OCI-LY1 (cell line): ENCODE measurements at regions not wholly inside any gene's neighbourhood (a gene's known extent, or its start where the extent isn't known, plus 50 kb on each side); places are given as distances from the start of the nearest gene placed in this dataset.

Experiments
- H2AFZ ChIP-seq: fragments of 200-600 bp; sonication (generic), shearing (Covaris generic); 2 replicates; pipeline ENCODE4 v1.6.0; 2014; ENCODE audit warnings: antibody characterized with exemption, mild to moderate bottlenecking, low read length
- H3F3A ChIP-seq: fragments of 200-600 bp; sonication (generic), shearing (Covaris generic); 2 replicates; pipeline ENCODE4 v1.6.0; 2014; ENCODE audit warnings: mild to moderate bottlenecking, antibody characterized with exemption, low read length, moderate library complexity; ENCODE audit not compliant: insufficient read depth
- H3K27ac ChIP-seq: fragments of 200-600 bp; sonication (generic); 2 replicates; pipeline ENCODE4 v1.5.1; 2014; ENCODE audit warnings: low read length, mixed run types, mild to moderate bottlenecking, low read depth; ENCODE audit not compliant: poor library complexity, severe bottlenecking
- H3K27me3 ChIP-seq: fragments of 200-600 bp; sonication (generic); 2 replicates; pipeline ENCODE4 v1.6.0; 2014; ENCODE audit warnings: antibody characterized with exemption, mild to moderate bottlenecking, low read length, moderate library complexity; ENCODE audit not compliant: insufficient read depth
- H3K36me3 ChIP-seq: fragments of 200-600 bp; sonication (generic); 2 replicates; pipeline ENCODE4 v1.6.1; 2014; ENCODE audit warnings: mild to moderate bottlenecking, antibody characterized with exemption, low read length, moderate library complexity, mixed read lengths; ENCODE audit not compliant: insufficient read depth
- H3K4me1 ChIP-seq: fragments of 200-600 bp; sonication (generic); 2 replicates; pipeline ENCODE4 v1.5.1; 2014; ENCODE audit warnings: mild to moderate bottlenecking, low read length, moderate library complexity; ENCODE audit not compliant: insufficient read depth, severe bottlenecking
- H3K4me2 ChIP-seq: fragments of 200-600 bp; sonication (generic), shearing (Covaris generic); 2 replicates; pipeline ENCODE4 v1.6.1; 2014; ENCODE audit warnings: low read length
- H3K4me3 ChIP-seq: fragments of 200-600 bp; sonication (generic); 2 replicates; pipeline ENCODE4 v1.5.1; 2014; ENCODE audit warnings: low read length, low read depth, mild to moderate bottlenecking, mixed read lengths; ENCODE audit not compliant: poor library complexity, severe bottlenecking
- H3K79me2 ChIP-seq: fragments of 200-600 bp; shearing (Covaris generic); 2 replicates; pipeline ENCODE4 v1.6.1; 2016; ENCODE audit warnings: mixed run types, low read length, mixed read lengths; ENCODE audit not compliant: insufficient read depth
- H3K9ac ChIP-seq: fragments of 200-600 bp; sonication (generic), shearing (Covaris generic); 2 replicates; pipeline ENCODE4 v1.6.1; 2014; ENCODE audit warnings: mild to moderate bottlenecking, low read length, mixed read lengths
- H3K9me2 ChIP-seq: fragments of 200-600 bp; sonication (generic), shearing (Covaris generic); 2 replicates; pipeline ENCODE4 v1.6.1; 2014; ENCODE audit warnings: low read depth, mild to moderate bottlenecking, low read length, mixed read lengths
- H3K9me3 ChIP-seq: fragments of 200-600 bp; shearing (Covaris generic); 2 replicates; pipeline ENCODE4 v1.6.1; 2014; ENCODE audit warnings: low read length, mixed read lengths
- H4K20me1 ChIP-seq: fragments of 200-600 bp; sonication (generic), shearing (Covaris generic); 2 replicates; pipeline ENCODE4 v1.6.0; 2016; ENCODE audit warnings: mild to moderate bottlenecking, low read length; ENCODE audit not compliant: insufficient read depth
- CTCF ChIP-seq: fragments of 200-600 bp; sonication (generic), shearing (Covaris generic); IDR thresholded peaks from 2 replicates; pipeline ENCODE4 v1.5.1; 2017; ENCODE audit warnings: mild to moderate bottlenecking, antibody characterized with exemption, low read length, moderate library complexity, mixed read lengths
- EZH2 ChIP-seq: fragments of 200-600 bp; sonication (generic), shearing (Covaris generic); IDR thresholded peaks from 2 replicates; pipeline ENCODE4 v1.8.0; 2017; ENCODE audit warnings: borderline replicate concordance, mixed run types, mild to moderate bottlenecking, antibody characterized with exemption, low read length, moderate library complexity, mixed read lengths

- TF ChIP-seq CTCF, result no peak
- Histone ChIP-seq H2AFZ (no peak overlapping the region), H3K9me2 (no peaks in the 10 kb centered on the region), H3K4me1 (no peaks in the 10 kb centered on the region), H4K20me1 (no peaks in the 10 kb centered on the region), H3K27me3 (no peaks in the 10 kb centered on the region), H3F3A (no peaks in the 10 kb centered on the region), H3K9ac (no peak overlapping the region), H3K4me2 (no peak overlapping the region), H3K79me2 (no peaks in the 10 kb centered on the region), H3K36me3 (no peaks in the 10 kb centered on the region), H3K9me3 (no peaks in the 10 kb centered on the region), H3K4me3 (no peak overlapping the region), H3K27ac (no peak overlapping the region)
Measured at GRCh38 chr2:216774180-216774579, 78.8 kb upstream of the IGFBP5 start.

GRCh38 chr2:216773072-216773471, 77.7 kb upstream of the IGFBP5 start:
- no peak overlapping the region for H3K4me2 ChIP-seq

GRCh38 chr2:216770717-216771116, 75.4 kb upstream of the IGFBP5 start:
- H3K27ac ChIP-seq, result no peak overlapping the region
- TF ChIP-seq CTCF (no peak), EZH2 (no peak)

More at GRCh38 chr2:216773072-216773471, 77.7 kb upstream of the IGFBP5 start:
- H3K4me3 ChIP-seq, result no peak overlapping the region
- no peaks in the 10 kb centered on the region for H3F3A ChIP-seq
- no peak overlapping the region for H2AFZ ChIP-seq
- no peaks in the 10 kb centered on the region for H3K9me2 ChIP-seq
- no peak overlapping the region for H3K9ac ChIP-seq
- no peaks in the 10 kb centered on the region for H4K20me1 ChIP-seq
- no peaks in the 10 kb centered on the region for H3K4me1 ChIP-seq
- TF ChIP-seq CTCF, result no peak
- no peak for TF ChIP-seq EZH2
- no peaks in the 10 kb centered on the region for H3K9me3 ChIP-seq
- no peaks in the 10 kb centered on the region for H3K27me3 ChIP-seq
- no peak overlapping the region for H3K27ac ChIP-seq
- no peaks in the 10 kb centered on the region for H3K36me3 ChIP-seq
- no peaks in the 10 kb centered on the region for H3K79me2 ChIP-seq

More at GRCh38 chr2:216770717-216771116, 75.4 kb upstream of the IGFBP5 start:
- Histone ChIP-seq H3K4me2 (no peak overlapping the region), H3K27me3 (no peaks in the 10 kb centered on the region), H3K4me1 (no peaks in the 10 kb centered on the region), H2AFZ (no peak overlapping the region), H3K9me2 (no peaks in the 10 kb centered on the region), H4K20me1 (no peaks in the 10 kb centered on the region), H3K79me2 (no peaks in the 10 kb centered on the region), H3K4me3 (no peak overlapping the region), H3K9me3 (no peaks in the 10 kb centered on the region), H3F3A (no peaks in the 10 kb centered on the region), H3K9ac (no peak overlapping the region), H3K36me3 (no peaks in the 10 kb centered on the region)
